H1 (cell line): ENCODE measurements at regions not wholly inside any gene's neighbourhood (a gene's known extent, or its start where the extent isn't known, plus 50 kb on each side); places are given as distances from the start of the nearest gene placed in this dataset.

Source experiments
- CTCF ChIA-PET: fragments of 300-600 bp; sonication (Branson Sonifier 250); formaldehyde crosslinking; loops from one replicate; lab custom pipeline; 2021; ENCODE audit not compliant: partially characterized antibody; lab: Charles Lee
- POLR2A ChIA-PET: fragments of 300-600 bp; sonication (Branson Sonifier 250); formaldehyde crosslinking; loops from one replicate; lab custom pipeline; 2021; ENCODE audit warnings: inconsistent platforms; ENCODE audit not compliant: partially characterized antibody; lab: Charles Lee
- DNase-seq, 2 experiments: peaks; one replicate each; pipeline versions ENCODE4 v3.0.0 to v3.0.0-alpha.2; 2010 to 2022; ENCODE audit warnings: low spot score in 2 of 2, low read depth in 1 of 2, mixed read lengths in 1 of 2
- FAIRE-seq: peaks from 2 replicates; lab custom pipeline; 2011; peaks lifted over from hg19 to GRCh38; lab: Jason Lieb, UNC
- H2AFZ ChIP-seq: 2 replicates; pipeline ENCODE4 v1.8.1; 2012; ENCODE audit warnings: low read length, inconsistent platforms
- H2AK5ac ChIP-seq: 2 replicates; pipeline ENCODE4 v1.6.1; 2013; ENCODE audit warnings: low read depth, low read length
- H2BK120ac ChIP-seq: replicated peaks from 2 replicates; pipeline ENCODE3; 2013; ENCODE audit warnings: low read depth, low read length, inconsistent platforms
- H2BK12ac ChIP-seq: 2 replicates; pipeline ENCODE4 v1.6.1; 2013; ENCODE audit warnings: low read depth, low read length
- H2BK15ac ChIP-seq: 2 replicates; pipeline ENCODE4 v1.6.1; 2013; ENCODE audit warnings: low read length
- H2BK20ac ChIP-seq: 2 replicates; pipeline ENCODE4 v1.6.1; 2013; ENCODE audit warnings: low read length
- H2BK5ac ChIP-seq: 2 replicates; pipeline ENCODE4 v1.6.1; 2013; ENCODE audit warnings: low read depth, low read length
- H3K14ac ChIP-seq: 2 replicates; pipeline ENCODE4 v1.6.1; 2013; ENCODE audit warnings: inconsistent platforms; ENCODE audit not compliant: insufficient read length
- H3K18ac ChIP-seq: 2 replicates; pipeline ENCODE4 v1.6.1; 2013; ENCODE audit warnings: low read length; ENCODE audit errors: extremely low read depth
- H3K23ac ChIP-seq: 2 replicates; pipeline ENCODE4 v1.6.1; 2013; ENCODE audit warnings: inconsistent platforms; ENCODE audit not compliant: insufficient read length
- H3K23me2 ChIP-seq: 2 replicates; pipeline ENCODE4 v1.6.1; 2013; ENCODE audit warnings: low read depth, low read length
- H3K27ac ChIP-seq: 2 replicates; pipeline ENCODE4 v1.6.1; 2011; ENCODE audit warnings: low read depth, low read length, inconsistent platforms
- H3K27me3 ChIP-seq, 4 experiments: replicated peaks in 1 of 4; 1 replicate in 1 of 4; 2 replicates in 3 of 4; pipeline versions ENCODE4 v1.6.1 to v1.8.1; 2011 to 2013; ENCODE audit warnings: low read length in 3 of 4, mild to moderate bottlenecking in 3 of 4, inconsistent platforms in 2 of 4, mixed read lengths in 2 of 4, moderate library complexity in 1 of 4; ENCODE audit not compliant: control insufficient read depth in 3 of 4, insufficient read depth in 3 of 4; ENCODE audit errors: extremely low read depth in 1 of 4
- H3K36me3 ChIP-seq, 4 experiments: 2 replicates each; pipeline versions ENCODE4 v1.6.1 to v1.8.1; 2011 to 2013; ENCODE audit warnings: mild to moderate bottlenecking in 4 of 4, low read length in 3 of 4, moderate library complexity in 2 of 4, control low read depth in 1 of 4, inconsistent platforms in 1 of 4; ENCODE audit not compliant: insufficient read depth in 4 of 4, control insufficient read depth in 2 of 4
- H3K4ac ChIP-seq: replicated peaks from 2 replicates; pipeline ENCODE3; 2013; ENCODE audit warnings: low read length, low read depth, mixed read lengths, inconsistent platforms; ENCODE audit not compliant: insufficient read length
- H3K4me1 ChIP-seq, 4 experiments: replicated peaks in 1 of 4; 1 replicate in 1 of 4; 2 replicates in 3 of 4; pipeline versions ENCODE4 v1.6.1 to v1.8.1; 2011 to 2013; ENCODE audit warnings: low read length in 3 of 4, inconsistent platforms in 2 of 4, mixed read lengths in 1 of 4; ENCODE audit not compliant: insufficient read depth in 4 of 4, control insufficient read depth in 3 of 4
- H3K4me2 ChIP-seq, 2 experiments: 2 replicates each; pipeline versions ENCODE4 v1.6.1 to v1.8.1; 2011 to 2013; ENCODE audit warnings: low read depth in 2 of 2, low read length in 2 of 2, control low read depth in 1 of 2, inconsistent platforms in 1 of 2, mild to moderate bottlenecking in 1 of 2; ENCODE audit not compliant: insufficient read depth in 1 of 2
- H3K4me3 ChIP-seq, 4 experiments: fragments of 200-600, 300-600 bp in 1 of 4; sonication (generic), shearing (Covaris generic), sonication (Bioruptor Twin) in 1 of 4; 2 replicates each; pipeline versions ENCODE4 v1.5.1 to v1.8.1; 2011 to 2016; ENCODE audit warnings: low read length in 4 of 4, low read depth in 3 of 4, control low read depth in 2 of 4, inconsistent platforms in 2 of 4, mild to moderate bottlenecking in 2 of 4, mixed read lengths in 1 of 4, moderate library complexity in 1 of 4; ENCODE audit not compliant: insufficient read depth in 2 of 4; ENCODE audit errors: extremely low read depth in 1 of 4
- H3K56ac ChIP-seq: replicated peaks from 2 replicates; pipeline ENCODE3; 2013; ENCODE audit warnings: low read depth, mild to moderate bottlenecking, mixed read lengths, low read length, inconsistent platforms; ENCODE audit not compliant: insufficient read length
- H3K79me1 ChIP-seq: 2 replicates; pipeline ENCODE4 v1.6.1; 2013; ENCODE audit warnings: low read depth, low read length, control low read depth
- H3K79me2 ChIP-seq, 2 experiments: 2 replicates each; pipeline versions ENCODE4 v1.6.1 to v1.8.1; 2012 to 2013; ENCODE audit warnings: low read length in 2 of 2, mild to moderate bottlenecking in 2 of 2, inconsistent platforms in 1 of 2; ENCODE audit not compliant: insufficient read depth in 2 of 2, control insufficient read depth in 1 of 2
- H3K9ac ChIP-seq, 4 experiments: replicated peaks in 1 of 4; 1 replicate in 1 of 4; 2 replicates in 3 of 4; pipeline versions ENCODE4 v1.6.1 to v1.8.1; 2011 to 2013; ENCODE audit warnings: low read depth in 3 of 4, low read length in 3 of 4, control low read depth in 2 of 4, mild to moderate bottlenecking in 2 of 4, moderate library complexity in 2 of 4, inconsistent platforms in 1 of 4; ENCODE audit errors: extremely low read depth in 1 of 4
- H3K9me3 ChIP-seq, 2 experiments: 2 replicates each; pipeline versions ENCODE4 v1.6.1 to v1.8.1; 2012 to 2013; ENCODE audit warnings: mild to moderate bottlenecking in 2 of 2, moderate library complexity in 2 of 2, control low read depth in 1 of 2, inconsistent platforms in 1 of 2, low read depth in 1 of 2, low read length in 1 of 2, mixed read lengths in 1 of 2; ENCODE audit not compliant: insufficient read depth in 2 of 2
- H4K20me1 ChIP-seq, 2 experiments: replicated peaks in 1 of 2; 2 replicates each; pipeline versions ENCODE3 to v1.8.1; 2011 to 2013; ENCODE audit warnings: inconsistent platforms in 2 of 2, low read length in 2 of 2, mild to moderate bottlenecking in 1 of 2; ENCODE audit not compliant: insufficient read depth in 2 of 2, control insufficient read depth in 1 of 2
- H4K5ac ChIP-seq: 2 replicates; pipeline ENCODE4 v1.6.1; 2013; ENCODE audit warnings: low read length, low read depth, mixed read lengths, inconsistent platforms; ENCODE audit not compliant: insufficient read length
- H4K8ac ChIP-seq: 2 replicates; pipeline ENCODE4 v1.8.0; 2013; ENCODE audit warnings: mild to moderate bottlenecking, moderate library complexity, low read length, inconsistent platforms; ENCODE audit not compliant: insufficient read depth; ENCODE audit errors: extremely low read depth
- H4K91ac ChIP-seq: replicated peaks from 2 replicates; pipeline ENCODE3; 2013; ENCODE audit warnings: low read length, mixed read lengths, inconsistent platforms; ENCODE audit not compliant: insufficient read length
- ASH2L ChIP-seq: fragments of 200-600, 300-600 bp; sonication (generic); IDR thresholded peaks from one replicate; pipeline ENCODE4 v1.7.1; 2017; ENCODE audit warnings: low read length
- BRCA1 ChIP-seq: IDR thresholded peaks from 2 replicates; pipeline ENCODE4 v1.6.1; 2012; ENCODE audit warnings: low read depth, low read length, improper control_type of control experiment
- CTBP2 ChIP-seq: IDR thresholded peaks from 2 replicates; pipeline ENCODE4 v1.7.0; 2011; ENCODE audit warnings: borderline replicate concordance, mild to moderate bottlenecking, moderate library complexity, mixed read lengths, low read length; ENCODE audit not compliant: insufficient read depth, insufficient read length
- JUN ChIP-seq: IDR thresholded peaks from 2 replicates; pipeline ENCODE4 v1.6.1; 2011; ENCODE audit warnings: low read depth, mild to moderate bottlenecking, improper control_type of control experiment, low read length
- KDM1A ChIP-seq: fragments of 200-600, 300-600 bp; sonication (generic); IDR thresholded peaks from 2 replicates; pipeline ENCODE4 v1.7.1; 2016; ENCODE audit warnings: mild to moderate bottlenecking, low read length, borderline replicate concordance
- POLR2AphosphoS5 ChIP-seq: IDR thresholded peaks from 2 replicates; pipeline ENCODE4 v1.6.1; 2011; ENCODE audit warnings: low read depth, low read length
- RNF2 ChIP-seq: fragments of 200-900, 300-1000 bp; sonication (generic); IDR thresholded peaks from 2 replicates; pipeline ENCODE4 v1.7.1; 2016; ENCODE audit warnings: borderline replicate concordance, low read depth, mild to moderate bottlenecking, antibody characterized with exemption, low read length; ENCODE audit not compliant: poor library complexity, severe bottlenecking; ENCODE audit errors: missing control alignments
- SP1 ChIP-seq: IDR thresholded peaks from 2 replicates; pipeline ENCODE4 v1.6.1; 2011; ENCODE audit warnings: low read depth, low read length
- TAF7 ChIP-seq: optimal IDR thresholded peaks from 2 replicates; pipeline ENCODE3; 2011; ENCODE audit warnings: low read depth, mild to moderate bottlenecking, inconsistent platforms, low read length, moderate library complexity, borderline replicate concordance
- YY1 ChIP-seq: IDR thresholded peaks from 2 replicates; pipeline ENCODE4 v1.6.1; 2011; ENCODE audit warnings: low read depth, mild to moderate bottlenecking, low read length
- WGBS, 2 experiments: shearing (Covaris generic) in 1 of 2; methylation state at CpG; one replicate each; pipeline versions ENCODE4 v1.1.6 to v1.1.7; 2013 to 2015; ENCODE audit warnings: low lambda C conversion rate in 2 of 2, mixed read lengths in 2 of 2, inconsistent platforms in 1 of 2, low coverage in 1 of 2, missing lambda C conversion rate in 1 of 2; ENCODE audit not compliant: insufficient replicate concordance in 2 of 2, insufficient coverage in 1 of 2, insufficient read length in 1 of 2; ENCODE audit errors: extremely low coverage in 1 of 2, missing lambda C conversion rate in 1 of 2; 5-methylcytosine and 5-hydroxymethylcytosine counted together

- H4K5ac ChIP-seq = no peak overlapping the region
- ChIA-PET POLR2A (no interaction called here), CTCF (interaction anchor here (0.6 kb wide), 1 partner anchor 230 kb away, joined by 3 read pairs; no protein-coding TSS in a partner anchor)
- H4K91ac ChIP-seq = no peak overlapping the region
- 92% methylated on average over 10 of the region's 10 CpGs; no CpG with 5 or more reads in 1 of the 2 experiments for WGBS, 2 experiments
- H2AFZ ChIP-seq = no peak overlapping the region
- H4K8ac ChIP-seq = no peak overlapping the region; the same call in 1 of the 2 replicates
- H2BK120ac ChIP-seq = no peak overlapping the region
- no peaks in the 10 kb centered on the region for H3K79me2 ChIP-seq
- H3K9me3 ChIP-seq = no peaks in the 10 kb centered on the region
- H3K23me2 ChIP-seq = peaks cover 5% of the 10 kb centered on the region; the same call in 1 of the 2 replicates
- no peak overlapping the region for H3K18ac ChIP-seq
- no peaks in the 10 kb centered on the region for H3K36me3 ChIP-seq
- no peak overlapping the region for H3K4me2 ChIP-seq
- DNase-seq = no peak
- H3K27ac ChIP-seq = no peak overlapping the region
- H3K4me3 ChIP-seq = no peak overlapping the region
- no peak overlapping the region for H2BK15ac ChIP-seq
- H4K20me1 ChIP-seq = peaks cover 0 to 2% of the 10 kb centered on the region in 2 experiments
- no peaks in the 10 kb centered on the region; a peak in 1 of 7 replicates for H3K4me1 ChIP-seq
- H3K14ac ChIP-seq = no peak overlapping the region
- TF ChIP-seq CTBP2 (no peak), ASH2L (no peak), POLR2AphosphoS5 (no peak), SP1 (no peak), YY1 (no peak), RNF2 (no peak), TAF7 (no peak), JUN (no peak), KDM1A (no peak), BRCA1 (no peak)
- TF ChIP-seq, all 59 proteins: peak for 0
- no peak overlapping the region for H3K9ac ChIP-seq
- H2AK5ac ChIP-seq = no peak overlapping the region; the same call in 1 of the 2 replicates
- H2BK12ac ChIP-seq = no peak overlapping the region
- H3K4ac ChIP-seq = no peak overlapping the region
- H3K79me1 ChIP-seq = no peaks in the 10 kb centered on the region
- H3K27me3 ChIP-seq = no peaks in the 10 kb centered on the region
- no peak for FAIRE-seq
- H2BK5ac ChIP-seq = no peak overlapping the region; the same call in 1 of the 2 replicates
- H3K56ac ChIP-seq = no peak overlapping the region
- H2BK20ac ChIP-seq = no peak overlapping the region
- no peak overlapping the region for H3K23ac ChIP-seq
Measured at GRCh38 chr15:31811641-31812040, 218.7 kb upstream of the CHRNA7 start.
